SK-N-SH treated with all-trans-retinoic acid at 6 μM for 48 hours (cell line): ENCODE measurements at regions not wholly inside any gene's neighbourhood (a gene's known extent, or its start where the extent isn't known, plus 50 kb on each side); places are given as distances from the start of the nearest gene placed in this dataset.

Experiments used
- ATAC-seq: fragments of 200-7000 bp; cut with Tn5 transposase; 3 replicates; pipeline ENCODE4 v1.9.1; 2020; ENCODE audit warnings: mild to moderate bottlenecking, moderate library complexity
- ARNTL ChIP-seq: fragments of 450-650 bp; formaldehyde crosslinking; IDR thresholded peaks from 2 replicates; pipeline ENCODE4 v1.5.0; 2020; ENCODE audit warnings: low read depth, mild to moderate bottlenecking, moderate library complexity, borderline replicate concordance
- BACH2 ChIP-seq: fragments of 250-450 bp; sonication (Bioruptor Pico); IDR thresholded peaks from 2 replicates; pipeline ENCODE4 v1.9.0; 2021; ENCODE audit warnings: mild to moderate bottlenecking, borderline replicate concordance
- CSDC2 ChIP-seq: fragments of 250-450 bp; sonication (Bioruptor Pico); IDR thresholded peaks from 2 replicates; pipeline ENCODE4 v1.5.0; 2020; ENCODE audit warnings: mild to moderate bottlenecking, moderate library complexity
- CSRNP3 ChIP-seq: fragments of 250-450 bp; sonication (Bioruptor Pico); IDR thresholded peaks from 2 replicates; pipeline ENCODE4 v1.5.1; 2021; ENCODE audit warnings: mild to moderate bottlenecking, moderate library complexity
- ESRRG ChIP-seq: fragments of 250-450 bp; sonication (Bioruptor Pico); IDR thresholded peaks from 2 replicates; pipeline ENCODE4 v1.6.1; 2021; ENCODE audit warnings: mild to moderate bottlenecking
- GLIS3 ChIP-seq: fragments of 250-450 bp; sonication (Bioruptor Pico); IDR thresholded peaks from 2 replicates; pipeline ENCODE4 v1.5.0; 2020; ENCODE audit warnings: mild to moderate bottlenecking, moderate library complexity
- ISL1 ChIP-seq: fragments of 250-450 bp; sonication (Bioruptor Pico); IDR thresholded peaks from 2 replicates; pipeline ENCODE4 v2.1.2; 2022; ENCODE audit warnings: mild to moderate bottlenecking, moderate library complexity
- OSR1 ChIP-seq: fragments of 250-450 bp; sonication (Bioruptor Pico); IDR thresholded peaks from 2 replicates; pipeline ENCODE4 v1.8.0; 2022; ENCODE audit warnings: moderate library complexity, mild to moderate bottlenecking, inconsistent platforms
- PATZ1 ChIP-seq: fragments of 250-450 bp; sonication (Bioruptor Pico); IDR thresholded peaks from 2 replicates; pipeline ENCODE4 v1.8.0; 2020; ENCODE audit warnings: mild to moderate bottlenecking, moderate library complexity, borderline replicate concordance
- PPARA ChIP-seq: fragments of 250-450 bp; sonication (Bioruptor Pico); IDR thresholded peaks from 2 replicates; pipeline ENCODE4 v1.5.0; 2020; ENCODE audit warnings: mild to moderate bottlenecking, borderline replicate concordance
- RARB ChIP-seq: fragments of 250-450 bp; sonication (Bioruptor Pico); IDR thresholded peaks from 2 replicates; pipeline ENCODE4 v1.8.0; 2021; ENCODE audit warnings: mild to moderate bottlenecking, moderate library complexity
- SNAI2 ChIP-seq: fragments of 250-450 bp; sonication (Bioruptor Pico); IDR thresholded peaks from 2 replicates; pipeline ENCODE4 v1.5.0; 2020; ENCODE audit warnings: mild to moderate bottlenecking, moderate library complexity
- TCF4 ChIP-seq: fragments of 250-450 bp; sonication (Bioruptor Pico); IDR thresholded peaks from 2 replicates; pipeline ENCODE4 v1.8.0; 2021; ENCODE audit warnings: mild to moderate bottlenecking, moderate library complexity, borderline replicate concordance
- TOX ChIP-seq: fragments of 250-450 bp; sonication (Bioruptor Pico); IDR thresholded peaks from 2 replicates; pipeline ENCODE4 v1.8.0; 2021; ENCODE audit warnings: mild to moderate bottlenecking, moderate library complexity, borderline replicate concordance
- ZC3H10 ChIP-seq: fragments of 250-450 bp; sonication (Bioruptor Pico); IDR thresholded peaks from 2 replicates; pipeline ENCODE4 v1.5.1; 2021; ENCODE audit warnings: mild to moderate bottlenecking, moderate library complexity
- ZFP3 ChIP-seq: fragments of 250-450 bp; sonication (Bioruptor Pico); IDR thresholded peaks from 2 replicates; pipeline ENCODE4 v1.5.0; 2020; ENCODE audit warnings: mild to moderate bottlenecking, moderate library complexity
- ZFP30 ChIP-seq: fragments of 450-650 bp; formaldehyde crosslinking; IDR thresholded peaks from 2 replicates; pipeline ENCODE4 v1.5.0; 2022; ENCODE audit warnings: mild to moderate bottlenecking, moderate library complexity
- ZNF565 ChIP-seq: fragments of 450-650 bp; formaldehyde crosslinking; conservative IDR thresholded peaks from 2 replicates; pipeline ENCODE4 v1.5.0; 2020; ENCODE audit warnings: low read depth, mild to moderate bottlenecking, moderate library complexity
- ZNF70 ChIP-seq: fragments of 450-650 bp; formaldehyde crosslinking; IDR thresholded peaks from 2 replicates; pipeline ENCODE4 v1.5.0; 2020; ENCODE audit warnings: mild to moderate bottlenecking, moderate library complexity
- TF ChIP-seq, protein P1 (sequence below): fragments of 250-450 bp; sonication (Bioruptor Pico); IDR thresholded peaks from 2 replicates; pipeline ENCODE4 v1.8.0; 2021; ENCODE audit warnings: low read depth, mild to moderate bottlenecking, moderate library complexity, borderline replicate concordance
- TF ChIP-seq, protein P2 (sequence below): fragments of 250-450 bp; sonication (Bioruptor Pico); IDR thresholded peaks from 2 replicates; pipeline ENCODE4 v1.5.0; 2020; ENCODE audit warnings: mild to moderate bottlenecking, moderate library complexity
- TF ChIP-seq, protein P3 (sequence below): fragments of 250-450 bp; sonication (Bioruptor Pico); IDR thresholded peaks from 2 replicates; pipeline ENCODE4 v1.5.1; 2020; ENCODE audit warnings: low read depth, mild to moderate bottlenecking, moderate library complexity

- TF ChIP-seq ISL1 (CRISPR knock-in tag) = no peak
- TF ChIP-seq PPARA (CRISPR knock-in tag) = no peak
- no peak for TF ChIP-seq ESRRG (CRISPR knock-in tag)
- TF ChIP-seq ZC3H10 = no peak
- TF ChIP-seq ZNF565 (CRISPR knock-in tag) = no peak
- no peak for TF ChIP-seq CSDC2 (CRISPR knock-in tag)
- TF ChIP-seq TCF4 = no peak
- TF ChIP-seq ZNF70 = no peak
- TF ChIP-seq ZFP30 = no peak
- TF ChIP-seq CSRNP3 (CRISPR knock-in tag) = no peak
- TF ChIP-seq, protein P1, sequence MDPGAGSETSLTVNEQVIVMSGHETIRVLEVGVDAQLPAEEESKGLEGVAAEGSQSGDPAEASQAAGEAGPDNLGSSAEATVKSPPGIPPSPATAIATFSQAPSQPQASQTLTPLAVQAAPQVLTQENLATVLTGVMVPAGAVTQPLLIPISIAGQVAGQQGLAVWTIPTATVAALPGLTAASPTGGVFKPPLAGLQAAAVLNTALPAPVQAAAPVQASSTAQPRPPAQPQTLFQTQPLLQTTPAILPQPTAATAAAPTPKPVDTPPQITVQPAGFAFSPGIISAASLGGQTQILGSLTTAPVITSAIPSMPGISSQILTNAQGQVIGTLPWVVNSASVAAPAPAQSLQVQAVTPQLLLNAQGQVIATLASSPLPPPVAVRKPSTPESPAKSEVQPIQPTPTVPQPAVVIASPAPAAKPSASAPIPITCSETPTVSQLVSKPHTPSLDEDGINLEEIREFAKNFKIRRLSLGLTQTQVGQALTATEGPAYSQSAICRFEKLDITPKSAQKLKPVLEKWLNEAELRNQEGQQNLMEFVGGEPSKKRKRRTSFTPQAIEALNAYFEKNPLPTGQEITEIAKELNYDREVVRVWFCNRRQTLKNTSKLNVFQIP (CRISPR knock-in tag) = no peak
- no peak for TF ChIP-seq PATZ1
- ATAC-seq = no peak
Observed at GRCh38 chr9:102840335-102840734, 154.8 kb upstream of the CYLC2 start.

GRCh38 chr9:102832814-102833213 is 162.3 kb upstream of the CYLC2 start:
- TF ChIP-seq, protein P2, sequence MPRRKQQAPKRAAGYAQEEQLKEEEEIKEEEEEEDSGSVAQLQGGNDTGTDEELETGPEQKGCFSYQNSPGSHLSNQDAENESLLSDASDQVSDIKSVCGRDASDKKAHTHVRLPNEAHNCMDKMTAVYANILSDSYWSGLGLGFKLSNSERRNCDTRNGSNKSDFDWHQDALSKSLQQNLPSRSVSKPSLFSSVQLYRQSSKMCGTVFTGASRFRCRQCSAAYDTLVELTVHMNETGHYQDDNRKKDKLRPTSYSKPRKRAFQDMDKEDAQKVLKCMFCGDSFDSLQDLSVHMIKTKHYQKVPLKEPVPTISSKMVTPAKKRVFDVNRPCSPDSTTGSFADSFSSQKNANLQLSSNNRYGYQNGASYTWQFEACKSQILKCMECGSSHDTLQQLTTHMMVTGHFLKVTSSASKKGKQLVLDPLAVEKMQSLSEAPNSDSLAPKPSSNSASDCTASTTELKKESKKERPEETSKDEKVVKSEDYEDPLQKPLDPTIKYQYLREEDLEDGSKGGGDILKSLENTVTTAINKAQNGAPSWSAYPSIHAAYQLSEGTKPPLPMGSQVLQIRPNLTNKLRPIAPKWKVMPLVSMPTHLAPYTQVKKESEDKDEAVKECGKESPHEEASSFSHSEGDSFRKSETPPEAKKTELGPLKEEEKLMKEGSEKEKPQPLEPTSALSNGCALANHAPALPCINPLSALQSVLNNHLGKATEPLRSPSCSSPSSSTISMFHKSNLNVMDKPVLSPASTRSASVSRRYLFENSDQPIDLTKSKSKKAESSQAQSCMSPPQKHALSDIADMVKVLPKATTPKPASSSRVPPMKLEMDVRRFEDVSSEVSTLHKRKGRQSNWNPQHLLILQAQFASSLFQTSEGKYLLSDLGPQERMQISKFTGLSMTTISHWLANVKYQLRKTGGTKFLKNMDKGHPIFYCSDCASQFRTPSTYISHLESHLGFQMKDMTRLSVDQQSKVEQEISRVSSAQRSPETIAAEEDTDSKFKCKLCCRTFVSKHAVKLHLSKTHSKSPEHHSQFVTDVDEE (CRISPR knock-in tag) = no peak
- TF ChIP-seq SNAI2 (CRISPR knock-in tag) = no peak
- TF ChIP-seq ZC3H10 = no peak
- TF ChIP-seq PATZ1 = no peak
- no peak for TF ChIP-seq TOX (CRISPR knock-in tag)
- TF ChIP-seq ARNTL = no peak
- TF ChIP-seq ZFP3 (CRISPR knock-in tag) = no peak
- TF ChIP-seq, protein P1 (CRISPR knock-in tag) = no peak
- TF ChIP-seq, protein P3, sequence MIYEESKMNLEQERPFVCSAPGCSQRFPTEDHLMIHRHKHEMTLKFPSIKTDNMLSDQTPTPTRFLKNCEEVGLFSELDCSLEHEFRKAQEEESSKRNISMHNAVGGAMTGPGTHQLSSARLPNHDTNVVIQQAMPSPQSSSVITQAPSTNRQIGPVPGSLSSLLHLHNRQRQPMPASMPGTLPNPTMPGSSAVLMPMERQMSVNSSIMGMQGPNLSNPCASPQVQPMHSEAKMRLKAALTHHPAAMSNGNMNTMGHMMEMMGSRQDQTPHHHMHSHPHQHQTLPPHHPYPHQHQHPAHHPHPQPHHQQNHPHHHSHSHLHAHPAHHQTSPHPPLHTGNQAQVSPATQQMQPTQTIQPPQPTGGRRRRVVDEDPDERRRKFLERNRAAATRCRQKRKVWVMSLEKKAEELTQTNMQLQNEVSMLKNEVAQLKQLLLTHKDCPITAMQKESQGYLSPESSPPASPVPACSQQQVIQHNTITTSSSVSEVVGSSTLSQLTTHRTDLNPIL (CRISPR knock-in tag) = no peak
- no peak for TF ChIP-seq RARB (CRISPR knock-in tag)
- no peak for TF ChIP-seq TCF4
- no peak for TF ChIP-seq ISL1 (CRISPR knock-in tag)
- no peak for TF ChIP-seq OSR1 (CRISPR knock-in tag)
- TF ChIP-seq BACH2 (CRISPR knock-in tag) = no peak
- TF ChIP-seq PPARA (CRISPR knock-in tag) = no peak
- TF ChIP-seq GLIS3 (CRISPR knock-in tag) = no peak
- TF ChIP-seq ZNF565 (CRISPR knock-in tag) = no peak
- no peak for TF ChIP-seq CSRNP3 (CRISPR knock-in tag)
- no peak for TF ChIP-seq CSDC2 (CRISPR knock-in tag)
- ATAC-seq = no peak
